Adrenal gland (tissue), 9 donors: ENCODE measurements at regions not wholly inside any gene's neighbourhood (a gene's known extent, or its start where the extent isn't known, plus 50 kb on each side); places are given as distances from the start of the nearest gene placed in this dataset.

Experiments used
- DNase-seq, 7 donors: peaks; one replicate each; pipeline ENCODE4 v3.0.0-alpha.2; 2019 to 2020
- H3K27ac ChIP-seq, 5 donors: fragments of 200-600 bp; sonication (generic) in 4 of 5; 1 replicate in 3 of 5; 2 replicates in 2 of 5; pipeline versions ENCODE4 v1.5.1 to v1.8.0; 2016 to 2020; ENCODE audit warnings: mild to moderate bottlenecking in 1 of 5
- H3K27me3 ChIP-seq: fragments of 200-600 bp; 2 replicates; pipeline ENCODE4 v1.8.0; 2021
- H3K36me3 ChIP-seq, 2 donors: fragments of 200-600 bp; replicated peaks in 1 of 2; 1 replicate in 1 of 2; 2 replicates in 1 of 2; pipeline versions ENCODE4 v1.5.1 to v1.8.0; 2018 to 2022
- H3K4me1 ChIP-seq, 2 donors: fragments of 200-600 bp; replicated peaks in 1 of 2; 1 replicate in 1 of 2; 2 replicates in 1 of 2; pipeline versions ENCODE4 v1.5.1 to v1.8.0; 2018 to 2021
- H3K4me3 ChIP-seq, 4 donors: fragments of 200-600 bp; sonication (generic) in 3 of 4; one replicate each; pipeline ENCODE4 v1.5.1; 2016 to 2018
- H3K9me3 ChIP-seq, 3 donors: fragments of 200-600 bp; sonication (generic) in 1 of 3; replicated peaks in 1 of 3; 1 replicate in 2 of 3; 2 replicates in 1 of 3; pipeline versions ENCODE4 v1.5.1 to v1.8.0; 2016 to 2021
- CTCF ChIP-seq, 6 experiments: fragments of 450-650 bp in 4 of 6; fragments of 200-600 bp in 2 of 6; sonication (generic) in 1 of 6; IDR thresholded peaks; 1 replicate in 5 of 6; 2 replicates in 1 of 6; pipeline versions ENCODE4 v1.5.1 to v1.8.0; 2016 to 2021; ENCODE audit warnings: antibody characterized with exemption in 6 of 6, mild to moderate bottlenecking in 2 of 6, moderate library complexity in 1 of 6
- POLR2A ChIP-seq, 2 donors: fragments of 450-650 bp; IDR thresholded peaks; one replicate each; pipeline ENCODE4 v1.6.1; 2017; ENCODE audit warnings: antibody characterized with exemption in 2 of 2, mild to moderate bottlenecking in 2 of 2, moderate library complexity in 1 of 2
- WGBS, 4 donors: extraction: QIAGEN DNeasy Blood & Tissue Kit in 2 of 4; methylation state at CpG; one replicate each; pipeline versions ENCODE4 v1.1.5 to v1.1.7; 2013 to 2017; 5-methylcytosine and 5-hydroxymethylcytosine counted together
- intact Hi-C, 2 donors: fragments of 100-400 bp; cut with DNase I; formaldehyde crosslinking; loops; one replicate each; pipeline versions ENCODE4 v1.14.1 to v1.15.0; 2022 to 2023
- donor health status: healthy with polysubstance abuse.
- donor health status: Bipolar disorder and iron deficiency.
- donor health status: DM: yes; HTN: yes; CAD: no.
- donor health status: DM: no; HTN: no; CAD: no.
- donor health status: DM: no; HTN: no; CAD: no.

- H3K9me3 ChIP-seq = no peaks in the 10 kb centered on the region
- DNase-seq = no peak
- TF ChIP-seq CTCF (IDR thresholded peaks at IDR 0.05) (no peak), POLR2A (IDR thresholded peaks at IDR 0.05) (no peak)
- WGBS, 4 donors = 73 to 82% (median 76%) methylated on average over 4 of the region's 4 CpGs
- H3K36me3 ChIP-seq = no peaks in the 10 kb centered on the region
- no peaks in the 10 kb centered on the region for H3K27me3 ChIP-seq
- H3K4me1 ChIP-seq = no peaks in the 10 kb centered on the region
- intact Hi-C loops = no loop called here
- no peak overlapping the region for H3K27ac ChIP-seq
- no peak overlapping the region for H3K4me3 ChIP-seq
Measured at GRCh38 chr5:58346041-58346440, 113.8 kb downstream of the PLK2 start.

GRCh38 chr5:58341476-58341875 lies 118.4 kb downstream of the PLK2 start:
- DNase-seq = no peak
- intact Hi-C loops = no loop called here
- WGBS, 4 donors = 80 to 87% (median 81%) methylated on average over 2 of the region's 2 CpGs
- no peaks in the 10 kb centered on the region for H3K9me3 ChIP-seq
- no peak overlapping the region for H3K4me3 ChIP-seq
- H3K27ac ChIP-seq = no peak overlapping the region
- no peaks in the 10 kb centered on the region for H3K36me3 ChIP-seq
- H3K4me1 ChIP-seq = no peaks in the 10 kb centered on the region
- TF ChIP-seq POLR2A (IDR thresholded peaks at IDR 0.05) (no peak), CTCF (IDR thresholded peaks at IDR 0.05) (no peak)
- no peaks in the 10 kb centered on the region for H3K27me3 ChIP-seq

- H3K4me1 ChIP-seq = no peaks in the 10 kb centered on the region
- no peak overlapping the region for H3K27ac ChIP-seq
- H3K36me3 ChIP-seq = no peaks in the 10 kb centered on the region
- no peak for DNase-seq
- H3K9me3 ChIP-seq = no peaks in the 10 kb centered on the region
- TF ChIP-seq POLR2A (IDR thresholded peaks at IDR 0.05) (no peak), CTCF (IDR thresholded peaks at IDR 0.05) (no peak)
- no peak overlapping the region for H3K4me3 ChIP-seq
- intact Hi-C loops = no loop called here
- no peaks in the 10 kb centered on the region for H3K27me3 ChIP-seq
Measured at GRCh38 chr5:58335518-58335917, 124.4 kb downstream of the PLK2 start.

GRCh38 chr5:58334035-58334434 lies 125.9 kb downstream of the PLK2 start:
- Histone ChIP-seq H3K27me3 (no peaks in the 10 kb centered on the region), H3K9me3 (no peaks in the 10 kb centered on the region), H3K36me3 (no peaks in the 10 kb centered on the region), H3K27ac (no peak overlapping the region), H3K4me3 (no peak overlapping the region), H3K4me1 (no peaks in the 10 kb centered on the region)
- intact Hi-C loops = no loop called here
- DNase-seq = no peak
- no peak for TF ChIP-seq CTCF (IDR thresholded peaks at IDR 0.05)
- no peak for TF ChIP-seq POLR2A (IDR thresholded peaks at IDR 0.05)
